ENCODE measurements at regions not wholly inside any gene's neighbourhood (a gene's known extent, or its start where the extent isn't known, plus 50 kb on each side); places are given as distances from the start of the nearest gene placed in this dataset.

GRCh38 chr1:57987523-57987922 is 559.0 kb downstream of the OMA1 start:
- Histone ChIP-seq H3K4me1 (ENCODE audit: control insufficient read depth, extremely low read depth, insufficient read depth, low read length) (no peaks in the 10 kb centered on the region), H4K20me1 (ENCODE audit: control insufficient read depth, extremely low read depth, insufficient read depth, low read length) (no peaks in the 10 kb centered on the region), H2AFZ (ENCODE audit: low read length) (no peak overlapping the region), H3K27ac (ENCODE audit: insufficient read depth, low read length) (no peak overlapping the region), H3K27me3 (ENCODE audit: control insufficient read depth, insufficient read depth, low read length) (no peaks in the 10 kb centered on the region), H3K4me3 (replicated peaks in 1 of 4; ENCODE audit: control extremely low read depth in 1 of 4, insufficient read depth in 1 of 4, low read depth in 3 of 4, low read length in 4 of 4) (no peak overlapping the region), H3K9ac (ENCODE audit: insufficient read depth, low read length) (no peak overlapping the region), H3K36me3 (ENCODE audit: control insufficient read depth, insufficient read depth, low read length) (no peaks in the 10 kb centered on the region), H3K4me2 (ENCODE audit: extremely low read depth, insufficient read depth, low read length) (no peak overlapping the region), H3K9me3 (ENCODE audit: control insufficient read depth, insufficient read depth, low read depth, low read length) (no peaks in the 10 kb centered on the region), H3K79me2 (ENCODE audit: control insufficient read depth, insufficient read depth, low read length) (no peaks in the 10 kb centered on the region)
- no peak for DNase-seq (ENCODE audit: low read depth in 2 of 2)
- TF ChIP-seq EZH2 (IDR thresholded peaks at IDR 0.05; ENCODE audit: low read length, missing control alignments): no peak
- TF ChIP-seq CTCF (conservative IDR thresholded peaks at IDR 0.05 in 1 of 2, IDR thresholded peaks at IDR 0.05 in 1 of 2; ENCODE audit: low read depth in 1 of 2, low read length in 2 of 2): no peak

GRCh38 chr1:57986432-57986831 is 560.1 kb downstream of the OMA1 start:
- no peak overlapping the region for H3K9ac ChIP-seq (ENCODE audit: insufficient read depth, low read length)
- no peak overlapping the region for H2AFZ ChIP-seq (ENCODE audit: low read length)
- H3K9me3 ChIP-seq (ENCODE audit: control insufficient read depth, insufficient read depth, low read depth, low read length): no peaks in the 10 kb centered on the region
- no peak overlapping the region for H3K27ac ChIP-seq (ENCODE audit: insufficient read depth, low read length)
- H3K4me2 ChIP-seq (ENCODE audit: extremely low read depth, insufficient read depth, low read length): no peak overlapping the region
- H4K20me1 ChIP-seq (ENCODE audit: control insufficient read depth, extremely low read depth, insufficient read depth, low read length): no peaks in the 10 kb centered on the region
- no peak overlapping the region for H3K4me3 ChIP-seq (replicated peaks in 1 of 4; ENCODE audit: control extremely low read depth in 1 of 4, insufficient read depth in 1 of 4, low read depth in 3 of 4, low read length in 4 of 4)
- no peak for DNase-seq (ENCODE audit: low read depth in 2 of 2)
- H3K79me2 ChIP-seq (ENCODE audit: control insufficient read depth, insufficient read depth, low read length): no peaks in the 10 kb centered on the region
- no peaks in the 10 kb centered on the region for H3K27me3 ChIP-seq (ENCODE audit: control insufficient read depth, insufficient read depth, low read length)
- TF ChIP-seq EZH2 (IDR thresholded peaks at IDR 0.05; ENCODE audit: low read length, missing control alignments): no peak
- no peak for TF ChIP-seq CTCF (conservative IDR thresholded peaks at IDR 0.05 in 1 of 2, IDR thresholded peaks at IDR 0.05 in 1 of 2; ENCODE audit: low read depth in 1 of 2, low read length in 2 of 2)
- no peaks in the 10 kb centered on the region for H3K4me1 ChIP-seq (ENCODE audit: control insufficient read depth, extremely low read depth, insufficient read depth, low read length)
- no peaks in the 10 kb centered on the region for H3K36me3 ChIP-seq (ENCODE audit: control insufficient read depth, insufficient read depth, low read length)

- Histone ChIP-seq H4K20me1 (ENCODE audit: control insufficient read depth, extremely low read depth, insufficient read depth, low read length) (no peaks in the 10 kb centered on the region), H3K27me3 (ENCODE audit: control insufficient read depth, insufficient read depth, low read length) (no peaks in the 10 kb centered on the region), H3K4me1 (ENCODE audit: control insufficient read depth, extremely low read depth, insufficient read depth, low read length) (no peaks in the 10 kb centered on the region), H3K9ac (ENCODE audit: insufficient read depth, low read length) (no peak overlapping the region), H3K9me3 (ENCODE audit: control insufficient read depth, insufficient read depth, low read depth, low read length) (no peaks in the 10 kb centered on the region), H3K79me2 (ENCODE audit: control insufficient read depth, insufficient read depth, low read length) (no peaks in the 10 kb centered on the region), H3K4me3 (replicated peaks in 1 of 4; ENCODE audit: control extremely low read depth in 1 of 4, insufficient read depth in 1 of 4, low read depth in 3 of 4, low read length in 4 of 4) (no peak overlapping the region), H3K4me2 (ENCODE audit: extremely low read depth, insufficient read depth, low read length) (no peak overlapping the region), H3K27ac (ENCODE audit: insufficient read depth, low read length) (no peak overlapping the region), H3K36me3 (ENCODE audit: control insufficient read depth, insufficient read depth, low read length) (no peaks in the 10 kb centered on the region), H2AFZ (ENCODE audit: low read length) (no peak overlapping the region)
- TF ChIP-seq CTCF (conservative IDR thresholded peaks at IDR 0.05 in 1 of 2, IDR thresholded peaks at IDR 0.05 in 1 of 2; ENCODE audit: low read depth in 1 of 2, low read length in 2 of 2) (no peak), EZH2 (IDR thresholded peaks at IDR 0.05; ENCODE audit: low read length, missing control alignments) (no peak)
- DNase-seq (ENCODE audit: low read depth in 2 of 2): no peak
Observed at GRCh38 chr1:57984277-57984676, 560.4 kb upstream of the DAB1 start.
